H1 (cell line): ENCODE measurements at regions not wholly inside any gene's neighbourhood (a gene's known extent, or its start where the extent isn't known, plus 50 kb on each side); places are given as distances from the start of the nearest gene placed in this dataset.

Experiments used
- EZH2 ChIP-seq: fragments of 200-600 bp; sonication (generic); IDR thresholded peaks from 2 replicates; pipeline ENCODE4 v1.7.1; 2012; ENCODE audit warnings: low read depth, mild to moderate bottlenecking, moderate library complexity, low read length, inconsistent platforms; ENCODE audit not compliant: severe bottlenecking
- POLR2A ChIP-seq, 2 experiments: IDR thresholded peaks; 1 replicate in 1 of 2; 2 replicates in 1 of 2; pipeline ENCODE4 v1.6.1; 2011; ENCODE audit warnings: low read depth in 2 of 2, low read length in 2 of 2, mild to moderate bottlenecking in 2 of 2; ENCODE audit errors: control extremely low read depth in 1 of 2
- TEAD4 ChIP-seq: IDR thresholded peaks from 2 replicates; pipeline ENCODE4 v1.6.1; 2012; ENCODE audit warnings: low read depth, low read length, inconsistent platforms, mixed read lengths
- TF ChIP-seq, protein P1 (sequence below), 3 experiments: IDR thresholded peaks; 1 replicate in 2 of 3; 2 replicates in 1 of 3; pipeline versions ENCODE4 v1.5.1 to v1.6.1; 2011; ENCODE audit warnings: low read length in 3 of 3, mild to moderate bottlenecking in 3 of 3, inconsistent platforms in 2 of 3, low read depth in 1 of 3, moderate library complexity in 1 of 3; ENCODE audit not compliant: insufficient read depth in 1 of 3; ENCODE audit errors: control extremely low read depth in 1 of 3
- TF ChIP-seq, protein P2 (sequence below): IDR thresholded peaks from 2 replicates; pipeline ENCODE4 v1.6.1; 2011; ENCODE audit warnings: low read length, improper control_type of control experiment
- TF ChIP-seq, protein P3 (sequence below): IDR thresholded peaks from 2 replicates; pipeline ENCODE4 v1.6.1; 2012; ENCODE audit warnings: low read length, inconsistent platforms

DNA sequence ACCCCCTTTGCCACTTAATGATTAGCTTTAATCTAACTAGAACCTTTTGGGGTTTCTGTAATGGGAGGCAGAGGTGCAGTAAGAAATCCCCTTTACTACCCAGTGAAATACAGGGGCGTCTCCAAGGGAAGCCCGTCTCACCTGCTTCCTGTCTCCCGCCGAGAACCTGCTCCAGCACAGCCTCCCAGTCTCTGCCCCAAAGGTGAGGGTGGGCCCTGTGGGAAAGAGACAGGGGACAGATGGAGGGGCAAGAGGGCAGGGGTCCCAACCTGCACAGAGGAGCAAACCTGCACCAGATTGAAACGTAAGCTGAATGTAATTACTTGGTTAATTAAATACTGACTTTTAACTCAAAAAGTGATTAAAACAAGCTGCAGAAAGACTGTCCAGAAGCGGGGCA, 474.2 kb upstream of the SULF2 start:
- TF ChIP-seq, protein P1, sequence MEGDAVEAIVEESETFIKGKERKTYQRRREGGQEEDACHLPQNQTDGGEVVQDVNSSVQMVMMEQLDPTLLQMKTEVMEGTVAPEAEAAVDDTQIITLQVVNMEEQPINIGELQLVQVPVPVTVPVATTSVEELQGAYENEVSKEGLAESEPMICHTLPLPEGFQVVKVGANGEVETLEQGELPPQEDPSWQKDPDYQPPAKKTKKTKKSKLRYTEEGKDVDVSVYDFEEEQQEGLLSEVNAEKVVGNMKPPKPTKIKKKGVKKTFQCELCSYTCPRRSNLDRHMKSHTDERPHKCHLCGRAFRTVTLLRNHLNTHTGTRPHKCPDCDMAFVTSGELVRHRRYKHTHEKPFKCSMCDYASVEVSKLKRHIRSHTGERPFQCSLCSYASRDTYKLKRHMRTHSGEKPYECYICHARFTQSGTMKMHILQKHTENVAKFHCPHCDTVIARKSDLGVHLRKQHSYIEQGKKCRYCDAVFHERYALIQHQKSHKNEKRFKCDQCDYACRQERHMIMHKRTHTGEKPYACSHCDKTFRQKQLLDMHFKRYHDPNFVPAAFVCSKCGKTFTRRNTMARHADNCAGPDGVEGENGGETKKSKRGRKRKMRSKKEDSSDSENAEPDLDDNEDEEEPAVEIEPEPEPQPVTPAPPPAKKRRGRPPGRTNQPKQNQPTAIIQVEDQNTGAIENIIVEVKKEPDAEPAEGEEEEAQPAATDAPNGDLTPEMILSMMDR (IDR thresholded peaks at IDR 0.05; ENCODE audit: control extremely low read depth in 1 of 3, insufficient read depth in 1 of 3, low read depth in 1 of 3, low read length in 3 of 3), result no peak
- TF ChIP-seq, protein P2, sequence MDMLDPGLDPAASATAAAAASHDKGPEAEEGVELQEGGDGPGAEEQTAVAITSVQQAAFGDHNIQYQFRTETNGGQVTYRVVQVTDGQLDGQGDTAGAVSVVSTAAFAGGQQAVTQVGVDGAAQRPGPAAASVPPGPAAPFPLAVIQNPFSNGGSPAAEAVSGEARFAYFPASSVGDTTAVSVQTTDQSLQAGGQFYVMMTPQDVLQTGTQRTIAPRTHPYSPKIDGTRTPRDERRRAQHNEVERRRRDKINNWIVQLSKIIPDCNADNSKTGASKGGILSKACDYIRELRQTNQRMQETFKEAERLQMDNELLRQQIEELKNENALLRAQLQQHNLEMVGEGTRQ, result no peak
- TF ChIP-seq TEAD4, result no peak
- TF ChIP-seq EZH2, result no peak
- no peak for TF ChIP-seq POLR2A (IDR thresholded peaks at IDR 0.05; ENCODE audit: control extremely low read depth in 1 of 2, low read depth in 2 of 2, low read length in 2 of 2)
- TF ChIP-seq, protein P3, sequence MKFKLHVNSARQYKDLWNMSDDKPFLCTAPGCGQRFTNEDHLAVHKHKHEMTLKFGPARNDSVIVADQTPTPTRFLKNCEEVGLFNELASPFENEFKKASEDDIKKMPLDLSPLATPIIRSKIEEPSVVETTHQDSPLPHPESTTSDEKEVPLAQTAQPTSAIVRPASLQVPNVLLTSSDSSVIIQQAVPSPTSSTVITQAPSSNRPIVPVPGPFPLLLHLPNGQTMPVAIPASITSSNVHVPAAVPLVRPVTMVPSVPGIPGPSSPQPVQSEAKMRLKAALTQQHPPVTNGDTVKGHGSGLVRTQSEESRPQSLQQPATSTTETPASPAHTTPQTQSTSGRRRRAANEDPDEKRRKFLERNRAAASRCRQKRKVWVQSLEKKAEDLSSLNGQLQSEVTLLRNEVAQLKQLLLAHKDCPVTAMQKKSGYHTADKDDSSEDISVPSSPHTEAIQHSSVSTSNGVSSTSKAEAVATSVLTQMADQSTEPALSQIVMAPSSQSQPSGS, result no peak
